GM12891 (cell line): ENCODE measurements at regions not wholly inside any gene's neighbourhood (a gene's known extent, or its start where the extent isn't known, plus 50 kb on each side); places are given as distances from the start of the nearest gene placed in this dataset.

ENCODE experiments used
- PAX5 ChIP-seq: IDR thresholded peaks from 2 replicates; pipeline ENCODE4 v1.6.1; 2011; ENCODE audit warnings: low read length, moderate library complexity, mild to moderate bottlenecking; ENCODE audit not compliant: insufficient read depth, severe bottlenecking
- POLR2A ChIP-seq: IDR thresholded peaks from 2 replicates; pipeline ENCODE4 v1.6.1; 2011; ENCODE audit warnings: low read depth, low read length, control low read depth
- POLR2AphosphoS5 ChIP-seq: IDR thresholded peaks from 2 replicates; pipeline ENCODE4 v1.6.1; 2011; ENCODE audit warnings: low read depth, low read length, control low read depth
- POU2F2 ChIP-seq: IDR thresholded peaks from 2 replicates; pipeline ENCODE4 v1.6.1; 2011; ENCODE audit warnings: low read depth, mild to moderate bottlenecking, control low read depth, low read length, moderate library complexity
- SPI1 ChIP-seq: IDR thresholded peaks from 2 replicates; pipeline ENCODE4 v1.6.1; 2011; ENCODE audit warnings: low read depth, low read length, control low read depth
- TAF1 ChIP-seq: IDR thresholded peaks from 2 replicates; pipeline ENCODE4 v1.6.1; 2011; ENCODE audit warnings: low read depth, low read length, control low read depth

DNA sequence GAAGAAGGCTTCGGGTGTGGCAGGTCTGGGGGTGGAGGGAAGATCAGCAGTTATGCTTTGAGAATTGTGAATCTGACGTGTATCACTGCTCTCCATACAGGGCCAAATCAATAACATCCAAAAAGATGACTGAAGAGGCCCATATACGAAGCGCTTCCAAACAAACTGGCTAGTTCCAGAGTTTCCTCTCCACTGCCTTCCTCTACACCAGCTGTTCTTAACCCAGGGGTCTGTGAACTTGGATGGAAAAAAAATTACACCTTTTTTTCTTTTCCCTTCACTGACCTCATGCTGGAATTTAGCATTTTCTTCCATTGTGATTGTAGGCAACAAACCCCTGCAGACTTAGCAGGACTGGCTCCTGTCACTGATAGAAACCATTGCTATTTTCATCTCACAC is 77.1 kb upstream of the NBL1 start:
- TF ChIP-seq POLR2A, result no peak
- no peak for TF ChIP-seq POLR2AphosphoS5
- no peak for TF ChIP-seq SPI1
- TF ChIP-seq TAF1, result no peak
- TF ChIP-seq PAX5, result no peak
- no peak for TF ChIP-seq POU2F2
